Psoas muscle (tissue), 7 donors: ENCODE measurements at regions not wholly inside any gene's neighbourhood (a gene's known extent, or its start where the extent isn't known, plus 50 kb on each side); places are given as distances from the start of the nearest gene placed in this dataset.
A peak's percentile ranks its signal among the peaks of the same experiment; 100 is the strongest.

Source experiments
- ATAC-seq, 4 donors: fragments of 200-7000 bp; cut with Tn5 transposase; one replicate each; pipeline ENCODE4 v1.9.1; 2020; ENCODE audit warnings: moderate library complexity in 3 of 4, mild to moderate bottlenecking in 2 of 4
- DNase-seq, 2 donors: peaks; one replicate each; pipeline ENCODE4 v3.0.0-alpha.2; 2020
- H3K27ac ChIP-seq: fragments of 200-600 bp; one replicate; pipeline ENCODE4 v1.8.0; 2022
- H3K27me3 ChIP-seq, 3 donors: fragments of 200-600 bp in 1 of 3; one replicate each; pipeline versions ENCODE4 v1.6.1 to v1.8.0; 2013 to 2022; ENCODE audit warnings: low read length in 2 of 3, mild to moderate bottlenecking in 2 of 3, moderate library complexity in 1 of 3; ENCODE audit not compliant: insufficient read depth in 3 of 3
- H3K36me3 ChIP-seq, 2 donors: fragments of 200-600 bp in 1 of 2; one replicate each; pipeline versions ENCODE4 v1.6.1 to v1.8.0; 2013 to 2022; ENCODE audit warnings: low read depth in 1 of 2, mild to moderate bottlenecking in 1 of 2, moderate library complexity in 1 of 2; ENCODE audit not compliant: insufficient read depth in 1 of 2
- H3K4me1 ChIP-seq: fragments of 200-600 bp; one replicate; pipeline ENCODE4 v1.8.0; 2022
- H3K4me3 ChIP-seq: fragments of 200-600 bp; one replicate; pipeline ENCODE4 v1.8.0; 2022; ENCODE audit warnings: mild to moderate bottlenecking
- H3K9me3 ChIP-seq: fragments of 200-600 bp; one replicate; pipeline ENCODE4 v1.8.0; 2022
- CTCF ChIP-seq: fragments of 200-600 bp; IDR thresholded peaks from one replicate; pipeline ENCODE4 v1.8.0; 2022; ENCODE audit warnings: antibody characterized with exemption
- WGBS, 3 donors: extraction: QIAGEN DNeasy Blood & Tissue Kit; methylation state at CpG; one replicate each; pipeline versions ENCODE4 v1.1.6 to v1.1.7; 2013; 5-methylcytosine and 5-hydroxymethylcytosine counted together
- intact Hi-C, 2 donors: fragments of 100-400 bp; cut with DNase I; formaldehyde crosslinking; loops; one replicate each; pipeline versions ENCODE4 v1.11.0 to v1.14.2; 2022
- donor health status: healthy with polysubstance abuse.
- donor health status: DM: no; HTN: no; CAD: no; lungs with moderate emphysema.
- donor health status: Bipolar disorder and iron deficiency.
- donor health status: healthy.
- donor health status: DM: yes; HTN: yes; CAD: no.
- donor health status: DM: no; HTN: no; CAD: no.
- donor health status: DM: yes; HTN: yes; CAD: no.

- ATAC-seq (no peak), DNase-seq (no peak)
- no peak overlapping the region for H3K27ac ChIP-seq
- H3K4me1 ChIP-seq = no peaks in the 10 kb centered on the region
- no peaks in the 10 kb centered on the region for H3K27me3 ChIP-seq
- no peak overlapping the region for H3K4me3 ChIP-seq
- peaks cover 9% of the 10 kb centered on the region for H3K9me3 ChIP-seq
- no peaks in the 10 kb centered on the region for H3K36me3 ChIP-seq
- intact Hi-C loops = no loop called here
- no peak for TF ChIP-seq CTCF
- WGBS, 3 donors = 94 to 98% (median 96%) methylated on average over 5 of the region's 5 CpGs
Observed at GRCh38 chr10:4041635-4042034, 256.6 kb upstream of the KLF6 start.

GRCh38 chr10:4038000-4038399 lies 253.0 kb upstream of the KLF6 start:
- ATAC-seq = no peak
- H3K4me1 ChIP-seq = no peaks in the 10 kb centered on the region
- H3K27me3 ChIP-seq = no peaks in the 10 kb centered on the region
- intact Hi-C loops = no loop called here
- H3K27ac ChIP-seq = no peak overlapping the region
- H3K36me3 ChIP-seq = no peaks in the 10 kb centered on the region
- no peak overlapping the region for H3K4me3 ChIP-seq
- 94 to 97% (median 94%) methylated on average over 4 of the region's 4 CpGs for WGBS, 3 donors
- no peak for TF ChIP-seq CTCF
- H3K9me3 ChIP-seq = peaks cover 9% of the 10 kb centered on the region
- DNase-seq = no peak

- ATAC-seq (no peak), DNase-seq (no peak)
- Histone ChIP-seq H3K27me3 (no peaks in the 10 kb centered on the region), H3K4me1 (no peaks in the 10 kb centered on the region), H3K9me3 (no peaks in the 10 kb centered on the region), H3K27ac (peak overlapping the region; percentile 2), H3K36me3 (no peaks in the 10 kb centered on the region), H3K4me3 (no peak overlapping the region)
- 71 to 78% (median 74%) methylated on average over 3 of the region's 3 CpGs for WGBS, 3 donors
- TF ChIP-seq CTCF = no peak
- intact Hi-C loops = no loop called here
Observed at GRCh38 chr10:4035599-4035945, 250.6 kb upstream of the KLF6 start.

- H3K4me1 ChIP-seq = no peaks in the 10 kb centered on the region
- peak overlapping the region; percentile 26 for H3K4me3 ChIP-seq
- H3K27ac ChIP-seq = peak overlapping the region; percentile 2
- no peak for TF ChIP-seq CTCF
- no peaks in the 10 kb centered on the region for H3K9me3 ChIP-seq
- no peak for DNase-seq
- intact Hi-C loops = no loop called here
- no peaks in the 10 kb centered on the region for H3K27me3 ChIP-seq
- WGBS, 3 donors = 17 to 38% (median 38%) methylated on average over 15 of the region's 15 CpGs
- peak in 2 of 4 donors; percentile 65 to 76 for ATAC-seq
- no peaks in the 10 kb centered on the region for H3K36me3 ChIP-seq
Observed at GRCh38 chr10:4034907-4035598, 250.0 kb upstream of the KLF6 start.

- Histone ChIP-seq H3K27ac (no peak overlapping the region), H3K36me3 (no peaks in the 10 kb centered on the region), H3K4me3 (no peak overlapping the region), H3K4me1 (no peaks in the 10 kb centered on the region), H3K27me3 (no peaks in the 10 kb centered on the region), H3K9me3 (no peaks in the 10 kb centered on the region)
- WGBS, 3 donors = 78 to 85% (median 83%) methylated on average over 8 of the region's 8 CpGs
- TF ChIP-seq CTCF = no peak
- no peak for DNase-seq
- intact Hi-C loops = no loop called here
- ATAC-seq = no peak
Observed at GRCh38 chr10:4033341-4033896, 248.4 kb upstream of the KLF6 start.
